Mesenchymal stem cell (in vitro differentiated cells and primary cell): ENCODE measurements at regions not wholly inside any gene's neighbourhood (a gene's known extent, or its start where the extent isn't known, plus 50 kb on each side); places are given as distances from the start of the nearest gene placed in this dataset.

ENCODE experiments used
- DNase-seq: peaks from one replicate; pipeline ENCODE4 v3.0.0-alpha.2; 2013
- H2AFZ ChIP-seq: one replicate; pipeline ENCODE4 v1.6.1; 2013; ENCODE audit warnings: low read depth, mild to moderate bottlenecking, control low read depth, inconsistent platforms, low read length, moderate library complexity
- H2AK5ac ChIP-seq: 2 replicates; pipeline ENCODE4 v1.6.1; 2013; ENCODE audit warnings: low read length, moderate library complexity, mild to moderate bottlenecking, inconsistent platforms; ENCODE audit not compliant: severe bottlenecking
- H2BK120ac ChIP-seq: one replicate; pipeline ENCODE4 v1.6.1; 2013; ENCODE audit warnings: low read depth, mild to moderate bottlenecking, inconsistent platforms, low read length, moderate library complexity
- H2BK12ac ChIP-seq, 2 experiments: one replicate each; pipeline ENCODE4 v1.6.1; 2013; ENCODE audit warnings: inconsistent platforms in 2 of 2, low read length in 2 of 2, mild to moderate bottlenecking in 2 of 2, moderate library complexity in 2 of 2, control low read depth in 1 of 2
- H2BK15ac ChIP-seq: one replicate; pipeline ENCODE4 v1.6.1; 2013; ENCODE audit warnings: mild to moderate bottlenecking, low read depth, inconsistent platforms; ENCODE audit not compliant: poor library complexity, severe bottlenecking
- H2BK5ac ChIP-seq: 2 replicates; pipeline ENCODE4 v1.6.1; 2013; ENCODE audit warnings: low read depth, mild to moderate bottlenecking, low read length, control low read depth, inconsistent platforms; ENCODE audit not compliant: poor library complexity, severe bottlenecking
- H3K14ac ChIP-seq, 2 experiments: one replicate each; pipeline ENCODE4 v1.6.1; 2013; ENCODE audit warnings: inconsistent platforms in 2 of 2, low read length in 2 of 2, control low read depth in 1 of 2, mild to moderate bottlenecking in 1 of 2, moderate library complexity in 1 of 2
- H3K18ac ChIP-seq, 2 experiments: one replicate each; pipeline ENCODE4 v1.6.1; 2013; ENCODE audit warnings: inconsistent platforms in 2 of 2, low read length in 2 of 2, control low read depth in 1 of 2, low read depth in 1 of 2, mild to moderate bottlenecking in 1 of 2
- H3K23ac ChIP-seq, 2 experiments: one replicate each; pipeline ENCODE4 v1.6.1; 2013; ENCODE audit warnings: inconsistent platforms in 2 of 2, low read length in 2 of 2, mild to moderate bottlenecking in 2 of 2, moderate library complexity in 2 of 2, control low read depth in 1 of 2
- H3K27ac ChIP-seq: 2 replicates; pipeline ENCODE4 v1.5.1; 2013; ENCODE audit warnings: mild to moderate bottlenecking, moderate library complexity, low read length, control low read depth, inconsistent platforms; ENCODE audit not compliant: poor library complexity, severe bottlenecking
- H3K27me3 ChIP-seq, 2 experiments: 2 replicates each; pipeline versions ENCODE4 v1.6.1 to v1.7.0; 2013; ENCODE audit warnings: low read length in 2 of 2, mild to moderate bottlenecking in 2 of 2, moderate library complexity in 2 of 2, control low read depth in 1 of 2, inconsistent platforms in 1 of 2; ENCODE audit not compliant: control insufficient read depth in 1 of 2, insufficient read depth in 1 of 2
- H3K36me3 ChIP-seq, 2 experiments: 2 replicates each; pipeline versions ENCODE4 v1.6.1 to v1.7.0; 2013; ENCODE audit warnings: low read length in 2 of 2, control low read depth in 1 of 2, inconsistent platforms in 1 of 2, low read depth in 1 of 2, mild to moderate bottlenecking in 1 of 2; ENCODE audit not compliant: insufficient read depth in 2 of 2, control insufficient read depth in 1 of 2
- H3K4ac ChIP-seq, 2 experiments: one replicate each; pipeline ENCODE4 v1.6.1; 2013; ENCODE audit warnings: inconsistent platforms in 2 of 2, low read length in 2 of 2, mild to moderate bottlenecking in 2 of 2, moderate library complexity in 2 of 2, control low read depth in 1 of 2, low read depth in 1 of 2
- H3K4me1 ChIP-seq: 2 replicates; pipeline ENCODE4 v1.6.1; 2013; ENCODE audit warnings: low read depth, low read length, control low read depth; ENCODE audit not compliant: control insufficient read depth, insufficient read depth
- H3K4me2 ChIP-seq: 2 replicates; pipeline ENCODE4 v1.6.1; 2013; ENCODE audit warnings: low read length, mild to moderate bottlenecking, inconsistent platforms; ENCODE audit not compliant: poor library complexity, severe bottlenecking
- H3K4me3 ChIP-seq, 2 experiments: 2 replicates each; pipeline versions ENCODE4 v1.5.1 to v1.7.0; 2013; ENCODE audit warnings: low read length in 2 of 2, mild to moderate bottlenecking in 2 of 2, control low read depth in 1 of 2, low read depth in 1 of 2; ENCODE audit not compliant: insufficient read depth in 1 of 2
- H3K79me1 ChIP-seq: replicated peaks from 2 replicates; pipeline ENCODE4 v1.6.1; 2013; ENCODE audit warnings: mild to moderate bottlenecking, control low read depth, low read length, inconsistent platforms; ENCODE audit not compliant: poor library complexity, severe bottlenecking
- H3K9ac ChIP-seq: 2 replicates; pipeline ENCODE4 v1.7.0; 2013; ENCODE audit warnings: mild to moderate bottlenecking, low read length, moderate library complexity
- H3K9me3 ChIP-seq: 2 replicates; pipeline ENCODE4 v1.7.0; 2013; ENCODE audit warnings: mild to moderate bottlenecking, low read length; ENCODE audit not compliant: control insufficient read depth
- H4K8ac ChIP-seq: one replicate; pipeline ENCODE4 v1.6.1; 2013; ENCODE audit warnings: inconsistent platforms, mild to moderate bottlenecking, low read length, moderate library complexity
- H4K91ac ChIP-seq: one replicate; pipeline ENCODE4 v1.6.1; 2013; ENCODE audit warnings: mild to moderate bottlenecking, low read length, inconsistent platforms
- WGBS: methylation state at CpG from one replicate; pipeline ENCODE4 v1.1.7; 2013; ENCODE audit warnings: mixed read lengths; 5-methylcytosine and 5-hydroxymethylcytosine counted together

GRCh38 chr7:110001254-110001938 is 1089.5 kb upstream of the LRRN3 start:
- H3K27ac ChIP-seq, result no peak overlapping the region
- no peak overlapping the region for H3K18ac ChIP-seq
- DNase-seq, result no peak
- no peaks in the 10 kb centered on the region for H3K79me1 ChIP-seq
- H2BK5ac ChIP-seq, result no peak overlapping the region
- H3K14ac ChIP-seq, result no peak overlapping the region
- H3K4me2 ChIP-seq, result no peak overlapping the region
- no peak overlapping the region for H2AFZ ChIP-seq
- no peak overlapping the region for H2BK15ac ChIP-seq
- H3K9ac ChIP-seq, result no peak overlapping the region
- H4K8ac ChIP-seq, result no peak overlapping the region
- H3K27me3 ChIP-seq, result no peaks in the 10 kb centered on the region
- H3K4me1 ChIP-seq, result no peaks in the 10 kb centered on the region
- 80% methylated on average over 1 of the region's 1 CpG for WGBS
- H2AK5ac ChIP-seq, result no peak overlapping the region
- no peak overlapping the region for H4K91ac ChIP-seq
- no peak overlapping the region for H3K4ac ChIP-seq
- H3K36me3 ChIP-seq, result no peaks in the 10 kb centered on the region
- no peak overlapping the region for H2BK120ac ChIP-seq
- H3K9me3 ChIP-seq, result no peaks in the 10 kb centered on the region
- no peak overlapping the region for H2BK12ac ChIP-seq
- no peak overlapping the region for H3K4me3 ChIP-seq
- no peak overlapping the region for H3K23ac ChIP-seq

- no peaks in the 10 kb centered on the region for H3K79me1 ChIP-seq
- no peak overlapping the region for H3K4me2 ChIP-seq
- no peak overlapping the region for H3K27ac ChIP-seq
- H3K4ac ChIP-seq, result no peak overlapping the region
- H2AFZ ChIP-seq, result no peak overlapping the region
- no peak overlapping the region for H3K23ac ChIP-seq
- H3K18ac ChIP-seq, result no peak overlapping the region
- no peak overlapping the region for H4K8ac ChIP-seq
- H3K9ac ChIP-seq, result no peak overlapping the region
- H3K4me1 ChIP-seq, result no peaks in the 10 kb centered on the region
- H2BK120ac ChIP-seq, result no peak overlapping the region
- H2BK12ac ChIP-seq, result no peak overlapping the region
- DNase-seq, result no peak
- H3K9me3 ChIP-seq, result no peaks in the 10 kb centered on the region
- no peak overlapping the region for H2BK15ac ChIP-seq
- no peak overlapping the region for H2AK5ac ChIP-seq
- H3K14ac ChIP-seq, result no peak overlapping the region
- H2BK5ac ChIP-seq, result no peak overlapping the region
- no CpG with 5 or more reads among the region's 1 CpG for WGBS
- H3K36me3 ChIP-seq, result no peaks in the 10 kb centered on the region
- H4K91ac ChIP-seq, result no peak overlapping the region
- no peak overlapping the region for H3K4me3 ChIP-seq
- no peaks in the 10 kb centered on the region for H3K27me3 ChIP-seq
Observed at GRCh38 chr7:110003827-110004226, 1087.1 kb upstream of the LRRN3 start.

GRCh38 chr7:110007320-110008063 is 1083.4 kb upstream of the LRRN3 start:
- no peak overlapping the region for H4K91ac ChIP-seq
- no peaks in the 10 kb centered on the region for H3K27me3 ChIP-seq
- H2BK5ac ChIP-seq, result no peak overlapping the region
- no peak overlapping the region for H3K23ac ChIP-seq
- WGBS, result 94% methylated on average over 2 of the region's 4 CpGs
- no peak overlapping the region for H3K18ac ChIP-seq
- no peak overlapping the region for H2BK15ac ChIP-seq
- DNase-seq, result no peak
- H3K36me3 ChIP-seq, result no peaks in the 10 kb centered on the region
- H2AFZ ChIP-seq, result no peak overlapping the region
- H3K4ac ChIP-seq, result no peak overlapping the region
- H3K14ac ChIP-seq, result no peak overlapping the region
- H4K8ac ChIP-seq, result no peak overlapping the region
- H3K4me3 ChIP-seq, result no peak overlapping the region
- H3K9me3 ChIP-seq, result no peaks in the 10 kb centered on the region
- no peaks in the 10 kb centered on the region for H3K79me1 ChIP-seq
- no peak overlapping the region for H3K27ac ChIP-seq
- no peak overlapping the region for H3K4me2 ChIP-seq
- no peaks in the 10 kb centered on the region for H3K4me1 ChIP-seq
- no peak overlapping the region for H2AK5ac ChIP-seq
- H2BK120ac ChIP-seq, result no peak overlapping the region
- no peak overlapping the region for H2BK12ac ChIP-seq
- H3K9ac ChIP-seq, result no peak overlapping the region

GRCh38 chr7:110010359-110010758 is 1080.6 kb upstream of the LRRN3 start:
- H3K9me3 ChIP-seq, result no peaks in the 10 kb centered on the region
- no peak overlapping the region for H3K4ac ChIP-seq
- H3K4me1 ChIP-seq, result no peaks in the 10 kb centered on the region
- H2BK120ac ChIP-seq, result no peak overlapping the region
- no CpG with 5 or more reads among the region's 3 CpGs for WGBS
- H2BK15ac ChIP-seq, result no peak overlapping the region
- H2AK5ac ChIP-seq, result no peak overlapping the region
- H3K14ac ChIP-seq, result no peak overlapping the region
- H3K4me2 ChIP-seq, result no peak overlapping the region
- no peaks in the 10 kb centered on the region for H3K79me1 ChIP-seq
- no peak overlapping the region for H2BK12ac ChIP-seq
- DNase-seq, result no peak
- H3K36me3 ChIP-seq, result no peaks in the 10 kb centered on the region
- H3K18ac ChIP-seq, result no peak overlapping the region
- no peaks in the 10 kb centered on the region for H3K27me3 ChIP-seq
- H2BK5ac ChIP-seq, result no peak overlapping the region
- no peak overlapping the region for H3K9ac ChIP-seq
- no peak overlapping the region for H3K23ac ChIP-seq
- no peak overlapping the region for H2AFZ ChIP-seq
- H3K27ac ChIP-seq, result no peak overlapping the region
- no peak overlapping the region for H4K8ac ChIP-seq
- H4K91ac ChIP-seq, result no peak overlapping the region
- no peak overlapping the region for H3K4me3 ChIP-seq
